T-helper 2 cell treated with Interferon-gamma antibody and Interleukin-4, amounts not matched to agents 100 ng/mL and 5 ng/mL, for 36 hours (primary cell): ENCODE measurements at regions not wholly inside any gene's neighbourhood (a gene's known extent, or its start where the extent isn't known, plus 50 kb on each side); places are given as distances from the start of the nearest gene placed in this dataset.

Experiments used
- intact Hi-C: fragments of 100-400 bp; cut with micrococcal nuclease; formaldehyde crosslinking; loops from one replicate; pipeline ENCODE4 v1.15.1; 2023

GRCh38 chr17:15048933-15049794, 216.0 kb downstream of the PMP22 start:
- intact Hi-C loops, result no loop called here

GRCh38 chr17:15048381-15048780, 216.7 kb downstream of the PMP22 start:
- intact Hi-C loops, result no loop called here

GRCh38 chr17:15042311-15042710, 222.8 kb downstream of the PMP22 start:
- intact Hi-C loops, result no loop called here

- intact Hi-C loops, result no loop called here
Measured at GRCh38 chr17:15039366-15039765, 225.8 kb downstream of the PMP22 start.

- intact Hi-C loops, result no loop called here
Measured at GRCh38 chr17:15038656-15039055, 226.5 kb downstream of the PMP22 start.

GRCh38 chr17:15036238-15036637, 228.9 kb downstream of the PMP22 start:
- intact Hi-C loops, result no loop called here

GRCh38 chr17:15031975-15032374, 233.2 kb downstream of the PMP22 start:
- intact Hi-C loops, result no loop called here

GRCh38 chr17:15029469-15029868, 235.7 kb downstream of the PMP22 start:
- intact Hi-C loops, result no loop called here

GRCh38 chr17:15027853-15028252, 237.3 kb downstream of the PMP22 start:
- intact Hi-C loops, result no loop called here

GRCh38 chr17:15026088-15026487, 239.0 kb downstream of the PMP22 start:
- intact Hi-C loops, result no loop called here

GRCh38 chr17:15023589-15024336, 241.4 kb downstream of the PMP22 start:
- intact Hi-C loops, result no loop called here

GRCh38 chr17:15019158-15019557, 246.0 kb downstream of the PMP22 start:
- intact Hi-C loops, result no loop called here

GRCh38 chr17:15012351-15012980, 252.7 kb downstream of the PMP22 start:
- intact Hi-C loops, result no loop called here

GRCh38 chr17:15009087-15009486, 256.0 kb downstream of the PMP22 start:
- intact Hi-C loops, result no loop called here

- intact Hi-C loops, result no loop called here
Measured at GRCh38 chr17:15007147-15007553, 258.0 kb downstream of the PMP22 start.

- intact Hi-C loops, result no loop called here
Measured at GRCh38 chr17:15006421-15007128, 258.6 kb downstream of the PMP22 start.

- intact Hi-C loops, result no loop called here
Measured at GRCh38 chr17:15000661-15001060, 264.5 kb downstream of the PMP22 start.

GRCh38 chr17:14997290-14997689, 267.8 kb downstream of the PMP22 start:
- intact Hi-C loops, result no loop called here

GRCh38 chr17:14986127-14986526, 279.0 kb downstream of the PMP22 start:
- intact Hi-C loops, result no loop called here

GRCh38 chr17:14972844-14973243, 292.3 kb downstream of the PMP22 start:
- intact Hi-C loops, result no loop called here

- intact Hi-C loops, result no loop called here
Measured at GRCh38 chr17:14971054-14971453, 294.1 kb downstream of the PMP22 start.
